Activated B cell treated with CpG ODN at 0.5 μM for 24 hours (primary cell): ENCODE measurements at regions not wholly inside any gene's neighbourhood (a gene's known extent, or its start where the extent isn't known, plus 50 kb on each side); places are given as distances from the start of the nearest gene placed in this dataset.

Experiments used
- ATAC-seq: fragments of 200-7000 bp; cut with Tn5 transposase; one replicate; pipeline ENCODE4 v1.10.0; 2021; ENCODE audit warnings: low read depth, mild to moderate bottlenecking, moderate library complexity
- CTCF ChIA-PET: fragments of 350-600 bp; sonication (Branson Sonifier 250); formaldehyde crosslinking; loops from one replicate; lab custom pipeline; 2021; ENCODE audit warnings: antibody characterized with exemption; lab: Charles Lee
- POLR2A ChIA-PET: fragments of 350-600 bp; sonication (Branson Sonifier 250); formaldehyde crosslinking; loops from one replicate; lab custom pipeline; 2021; ENCODE audit warnings: antibody characterized with exemption; lab: Charles Lee
- DNase-seq: peaks from one replicate; pipeline ENCODE4 v3.0.0; 2022
- H3K27ac Mint-ChIP-seq: one replicate; pipeline ENCODE4 v1.8.0; 2020; ENCODE audit warnings: mixed read lengths
- H3K27me3 Mint-ChIP-seq: one replicate; pipeline ENCODE4 v1.8.0; 2021; ENCODE audit warnings: mixed read lengths
- H3K36me3 Mint-ChIP-seq: one replicate; pipeline ENCODE4 v1.8.0; 2021; ENCODE audit warnings: low read depth, mixed read lengths
- H3K4me1 Mint-ChIP-seq: one replicate; pipeline ENCODE4 v1.8.0; 2021; ENCODE audit warnings: mixed read lengths
- H3K4me3 Mint-ChIP-seq: one replicate; pipeline ENCODE4 v1.8.0; 2020; ENCODE audit warnings: mild to moderate bottlenecking, mixed read lengths
- H3K9me3 Mint-ChIP-seq: one replicate; pipeline ENCODE4 v1.8.0; 2020; ENCODE audit warnings: mixed read lengths
- intact Hi-C: fragments of 100-400 bp; cut with micrococcal nuclease; formaldehyde crosslinking; loops from one replicate; pipeline ENCODE4 v1.15.1; 2024
- TF ChIP-seq, protein P1 (sequence below): fragments of 200-600 bp; IDR thresholded peaks from one replicate; pipeline ENCODE4 v1.8.0; 2022; ENCODE audit warnings: antibody characterized with exemption, mild to moderate bottlenecking

DNA sequence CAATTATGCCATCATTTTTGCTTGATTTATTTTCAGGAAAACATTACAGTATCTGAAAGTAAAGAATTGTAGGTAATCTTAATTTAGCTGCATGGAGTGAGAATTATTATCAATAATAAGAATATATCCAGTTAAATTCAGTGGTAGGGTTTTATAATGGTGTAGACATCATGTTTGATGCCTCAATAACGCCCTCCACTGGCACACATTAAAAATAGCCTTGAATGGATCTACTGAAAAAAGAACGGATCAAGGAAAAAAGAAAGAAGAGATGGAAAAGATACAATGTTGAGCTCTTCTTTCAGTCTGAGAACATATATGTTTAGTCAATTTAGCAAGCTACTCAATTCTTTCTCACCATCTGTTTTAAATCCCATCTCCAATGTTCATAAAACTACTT is 319.2 kb downstream of the CDC14C start:
- Mint-ChIP-seq H3K36me3 (no peaks in the 10 kb centered on the region), H3K9me3 (peaks cover 9% of the 10 kb centered on the region), H3K27ac (no peak overlapping the region), H3K27me3 (no peaks in the 10 kb centered on the region), H3K4me3 (no peak overlapping the region), H3K4me1 (no peaks in the 10 kb centered on the region)
- TF ChIP-seq, protein P1, sequence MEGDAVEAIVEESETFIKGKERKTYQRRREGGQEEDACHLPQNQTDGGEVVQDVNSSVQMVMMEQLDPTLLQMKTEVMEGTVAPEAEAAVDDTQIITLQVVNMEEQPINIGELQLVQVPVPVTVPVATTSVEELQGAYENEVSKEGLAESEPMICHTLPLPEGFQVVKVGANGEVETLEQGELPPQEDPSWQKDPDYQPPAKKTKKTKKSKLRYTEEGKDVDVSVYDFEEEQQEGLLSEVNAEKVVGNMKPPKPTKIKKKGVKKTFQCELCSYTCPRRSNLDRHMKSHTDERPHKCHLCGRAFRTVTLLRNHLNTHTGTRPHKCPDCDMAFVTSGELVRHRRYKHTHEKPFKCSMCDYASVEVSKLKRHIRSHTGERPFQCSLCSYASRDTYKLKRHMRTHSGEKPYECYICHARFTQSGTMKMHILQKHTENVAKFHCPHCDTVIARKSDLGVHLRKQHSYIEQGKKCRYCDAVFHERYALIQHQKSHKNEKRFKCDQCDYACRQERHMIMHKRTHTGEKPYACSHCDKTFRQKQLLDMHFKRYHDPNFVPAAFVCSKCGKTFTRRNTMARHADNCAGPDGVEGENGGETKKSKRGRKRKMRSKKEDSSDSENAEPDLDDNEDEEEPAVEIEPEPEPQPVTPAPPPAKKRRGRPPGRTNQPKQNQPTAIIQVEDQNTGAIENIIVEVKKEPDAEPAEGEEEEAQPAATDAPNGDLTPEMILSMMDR: no peak
- ChIA-PET CTCF (no interaction called here), POLR2A (no interaction called here)
- intact Hi-C loops: no loop called here
- ATAC-seq (no peak), DNase-seq (no peak)

DNA sequence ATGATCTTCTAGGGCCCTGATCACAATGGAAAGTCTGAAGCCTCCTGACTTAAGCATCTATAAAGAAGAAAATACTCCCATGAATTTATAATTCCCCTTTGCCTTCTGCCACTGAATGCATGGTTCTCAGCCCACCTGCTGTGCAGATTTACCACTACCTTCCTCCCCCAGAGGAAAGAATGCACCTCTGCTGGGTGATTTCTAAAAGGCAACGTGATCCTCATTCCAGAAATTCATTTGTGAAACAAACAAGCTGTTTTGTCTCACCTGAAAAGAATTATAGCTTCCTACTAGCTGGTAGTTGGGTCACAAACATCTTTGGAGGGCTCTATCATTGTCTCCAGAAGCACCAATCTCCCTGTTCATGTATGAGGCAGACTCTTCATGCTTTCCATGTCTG is 320.2 kb downstream of the CDC14C start:
- ChIA-PET CTCF (no interaction called here), POLR2A (no interaction called here)
- Mint-ChIP-seq H3K27ac (no peak overlapping the region), H3K27me3 (no peaks in the 10 kb centered on the region), H3K4me3 (no peak overlapping the region), H3K4me1 (no peaks in the 10 kb centered on the region), H3K36me3 (no peaks in the 10 kb centered on the region), H3K9me3 (peaks cover 4% of the 10 kb centered on the region)
- ATAC-seq (no peak), DNase-seq (no peak)
- TF ChIP-seq, protein P1: no peak
- intact Hi-C loops: no loop called here

DNA sequence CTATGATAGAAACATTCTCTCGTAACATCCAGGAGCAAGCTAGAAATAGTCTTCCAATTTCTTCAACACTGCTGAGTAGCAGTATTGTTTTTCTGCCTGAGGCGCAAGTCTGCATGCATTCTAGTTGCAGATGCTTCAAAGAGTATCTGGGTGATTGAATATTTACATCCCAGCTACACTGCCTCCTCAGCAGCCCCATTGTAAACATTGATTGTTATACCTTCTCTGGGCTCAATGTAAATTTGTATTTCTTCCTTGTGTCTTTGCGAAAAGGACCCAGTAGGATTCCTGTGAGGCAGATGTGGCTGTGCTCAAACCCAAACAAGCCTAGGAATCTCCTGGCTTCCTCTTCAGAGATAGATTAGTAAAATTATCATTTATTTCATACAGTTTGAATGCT is 320.7 kb downstream of the CDC14C start:
- Mint-ChIP-seq H3K9me3 (peaks cover 3% of the 10 kb centered on the region), H3K36me3 (no peaks in the 10 kb centered on the region), H3K27me3 (no peaks in the 10 kb centered on the region), H3K4me3 (no peak overlapping the region), H3K27ac (no peak overlapping the region), H3K4me1 (no peaks in the 10 kb centered on the region)
- TF ChIP-seq, protein P1: no peak
- DNase-seq (no peak), ATAC-seq (no peak)
- ChIA-PET CTCF (no interaction called here), POLR2A (no interaction called here)
- intact Hi-C loops: no loop called here

DNA sequence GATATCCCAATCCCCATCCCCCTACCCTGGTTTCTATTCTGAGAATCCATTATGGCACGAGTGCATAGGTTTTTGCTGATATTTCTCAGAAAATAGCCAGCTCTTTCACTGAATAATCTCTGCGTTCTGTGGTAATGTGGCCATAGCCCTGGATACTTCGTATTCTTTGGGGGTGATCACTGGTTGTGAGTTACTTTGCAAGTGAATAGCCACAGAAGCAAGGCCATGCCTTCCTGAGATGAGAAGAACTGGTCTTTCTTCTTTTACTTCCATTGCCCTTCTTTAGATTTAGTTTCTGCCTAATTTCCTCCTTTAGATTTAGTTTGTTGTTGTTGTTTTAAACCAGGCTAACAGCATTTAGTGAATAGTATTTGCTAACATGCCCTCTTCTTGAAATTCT is 323.4 kb downstream of the CDC14C start:
- intact Hi-C loops: no loop called here

DNA sequence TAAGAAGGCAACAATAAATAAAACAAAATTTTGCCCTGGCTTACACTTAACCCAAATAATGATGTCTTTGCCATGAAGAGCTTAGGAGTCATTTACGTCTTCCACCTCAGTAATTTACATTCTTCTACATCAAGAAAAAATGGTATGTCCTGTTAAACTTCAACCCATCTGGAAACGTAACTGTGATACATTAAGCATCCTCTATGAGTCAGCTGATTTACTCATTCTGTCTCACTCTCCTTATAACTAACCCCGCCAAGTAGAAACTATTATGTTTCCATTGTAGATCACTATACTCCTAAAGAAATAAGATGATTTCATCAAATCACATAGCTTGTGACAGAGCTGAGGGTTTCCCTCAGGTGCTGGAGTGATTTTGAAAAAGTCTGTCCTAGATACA is 330.7 kb downstream of the CDC14C start:
- ATAC-seq (no peak), DNase-seq (no peak)
- intact Hi-C loops: no loop called here
- Mint-ChIP-seq H3K36me3 (no peaks in the 10 kb centered on the region), H3K27me3 (no peaks in the 10 kb centered on the region), H3K9me3 (peaks cover 2% of the 10 kb centered on the region), H3K4me3 (no peak overlapping the region), H3K27ac (no peak overlapping the region), H3K4me1 (no peaks in the 10 kb centered on the region)
- TF ChIP-seq, protein P1: no peak
- CTCF ChIA-PET: no interaction called here
- POLR2A ChIA-PET: no interaction called here

More for the DNA sequence above, 323.4 kb downstream of the CDC14C start:
- TF ChIP-seq, protein P1: no peak
- no peak overlapping the region for H3K27ac Mint-ChIP-seq
- no peaks in the 10 kb centered on the region for H3K36me3 Mint-ChIP-seq
- POLR2A ChIA-PET: no interaction called here
- no peaks in the 10 kb centered on the region for H3K27me3 Mint-ChIP-seq
- CTCF ChIA-PET: no interaction called here
- no peak for ATAC-seq
- H3K4me1 Mint-ChIP-seq: no peaks in the 10 kb centered on the region
- H3K9me3 Mint-ChIP-seq: peaks cover 3% of the 10 kb centered on the region
- no peak for DNase-seq
- H3K4me3 Mint-ChIP-seq: no peak overlapping the region
